Esophagus mucosa (tissue), 1 donor: ENCODE measurements at regions not wholly inside any gene's neighbourhood (a gene's known extent, or its start where the extent isn't known, plus 50 kb on each side); places are given as distances from the start of the nearest gene placed in this dataset.

Source experiments
- ATAC-seq: fragments of 200-7000 bp; cut with Tn5 transposase; one replicate; pipeline ENCODE4 v1.9.1; 2020
- donor health status: DM: yes; HTN: yes; CAD: no.

DNA sequence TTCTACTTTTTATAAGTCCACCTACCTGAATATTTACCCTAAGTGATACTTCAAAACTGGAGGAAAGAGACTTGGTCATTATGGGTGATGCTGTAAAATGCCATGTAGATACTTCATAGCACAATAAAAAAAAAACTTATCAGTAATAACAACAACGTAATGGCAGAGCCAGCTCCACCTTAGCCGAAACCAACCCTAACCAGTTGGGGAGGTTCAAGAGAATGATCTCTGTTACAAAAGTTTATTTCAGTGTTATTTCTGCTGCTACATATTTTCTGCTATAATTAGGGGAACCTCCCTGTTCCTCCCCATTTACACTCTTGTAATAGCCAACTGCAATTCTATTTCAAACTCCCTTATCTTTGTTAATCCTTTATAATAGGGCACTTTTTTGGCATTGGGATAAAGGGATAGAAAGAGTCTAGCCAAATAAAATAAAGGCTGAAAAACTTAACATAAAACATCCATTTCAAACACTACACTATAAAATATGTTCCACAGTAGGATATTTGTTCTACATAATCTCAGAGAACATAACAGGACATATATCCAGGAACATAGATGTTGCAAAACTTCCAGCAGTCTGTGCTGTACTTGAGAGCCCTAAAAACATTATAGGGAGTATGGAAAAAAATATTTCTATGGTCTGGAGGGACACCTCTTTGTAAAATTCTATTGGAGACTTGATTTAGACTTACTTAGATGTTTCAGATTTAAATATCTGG lies 138.7 kb upstream of the POF1B start:
- peak; percentile 53 for ATAC-seq

- ATAC-seq, result peak; percentile 97
Measured at GRCh38 chrX:85516131-85516530, 136.7 kb upstream of the POF1B start.

GRCh38 chrX:85506871-85507270 lies 127.4 kb upstream of the POF1B start:
- no peak for ATAC-seq

- no peak for ATAC-seq
Measured at GRCh38 chrX:85505801-85506200, 126.3 kb upstream of the POF1B start.

GRCh38 chrX:85504381-85504780 lies 124.9 kb upstream of the POF1B start:
- ATAC-seq, result no peak

DNA sequence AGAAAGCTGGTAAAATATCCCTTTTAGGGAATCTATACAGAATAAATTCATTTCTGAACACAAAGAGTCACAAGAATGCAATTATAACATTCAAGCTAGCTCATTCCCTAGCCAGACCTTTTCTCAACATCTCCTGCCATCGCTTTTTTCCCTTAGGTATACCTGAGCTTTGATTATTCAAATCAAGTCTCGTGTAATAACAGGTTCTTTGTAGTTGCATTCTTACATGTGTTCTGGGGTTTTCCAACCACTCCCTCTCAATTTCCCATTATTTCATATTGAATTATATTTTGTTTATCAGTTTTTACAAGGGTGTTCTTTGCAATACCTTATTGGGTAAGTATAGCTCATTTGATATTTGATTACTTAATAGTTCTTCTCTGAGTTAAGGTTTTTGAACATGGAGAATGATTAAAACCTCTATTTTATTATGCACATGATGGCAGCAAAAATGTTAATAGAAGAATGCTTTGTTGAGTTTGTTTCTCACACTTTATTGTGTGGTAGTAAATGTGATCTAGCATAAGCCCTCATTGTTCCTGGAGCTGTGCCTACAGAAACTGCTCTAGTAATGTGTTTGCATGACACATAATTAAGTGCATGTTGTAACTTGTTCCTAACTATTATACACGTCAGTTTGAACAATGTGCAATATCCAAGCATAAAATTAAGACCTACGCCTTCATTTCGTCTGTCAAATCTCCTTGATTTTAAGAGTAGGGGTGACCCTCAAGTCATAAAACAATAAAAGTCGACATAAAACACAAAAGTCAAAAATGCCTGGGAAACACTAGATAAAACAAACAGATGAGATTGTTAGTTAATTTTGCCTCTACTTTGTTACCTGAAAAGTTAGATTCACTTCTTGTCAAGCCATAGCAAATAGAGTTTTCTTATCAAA lies 124.0 kb upstream of the POF1B start:
- peak; percentile 95 for ATAC-seq

DNA sequence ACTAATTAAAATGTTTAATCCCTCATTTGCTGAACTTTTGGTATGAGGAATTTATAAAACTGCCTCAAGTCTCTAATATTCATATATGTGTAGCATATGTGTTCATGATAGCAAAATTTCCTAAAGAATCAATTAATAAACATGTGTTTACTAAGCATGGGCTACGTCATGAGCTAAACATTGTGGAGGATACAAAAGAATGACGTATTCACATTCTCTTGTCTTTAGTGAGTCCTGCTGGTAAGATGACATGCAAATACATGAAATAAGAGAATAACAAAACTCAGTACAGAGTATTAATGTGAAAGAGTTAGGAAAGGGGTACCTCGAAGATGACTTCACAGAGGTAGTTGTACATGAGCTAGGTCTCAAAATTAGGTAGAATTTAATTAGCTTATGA lies 121.9 kb upstream of the POF1B start:
- ATAC-seq, result no peak

DNA sequence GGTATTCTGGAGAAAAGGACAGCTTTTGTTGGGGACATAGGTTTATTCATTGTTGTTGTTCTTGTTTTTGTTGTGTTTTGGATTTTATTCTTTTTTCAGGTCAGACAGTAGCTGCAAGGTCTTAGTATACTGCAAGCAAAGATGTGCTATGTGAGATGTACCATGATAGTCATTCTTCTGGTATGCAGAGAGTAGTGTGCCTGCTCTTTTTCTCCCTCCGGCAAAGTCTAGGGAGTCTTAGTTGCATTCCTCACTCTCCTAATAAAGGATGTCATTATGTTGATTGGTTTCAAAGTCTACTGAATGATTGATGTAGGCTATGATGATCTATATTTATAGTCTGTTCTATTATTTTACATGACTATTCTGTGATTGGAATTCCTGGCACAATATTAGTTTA lies 119.9 kb upstream of the POF1B start:
- no peak for ATAC-seq

- ATAC-seq, result peak; percentile 64
Measured at GRCh38 chrX:85493821-85494220, 114.4 kb upstream of the POF1B start.

- ATAC-seq, result no peak
Measured at GRCh38 chrX:85454295-85454694, 74.8 kb upstream of the POF1B start.

GRCh38 chrX:85444613-85445012 lies 65.1 kb upstream of the POF1B start:
- ATAC-seq, result no peak
